B cell (primary cell): ENCODE measurements at regions not wholly inside any gene's neighbourhood (a gene's known extent, or its start where the extent isn't known, plus 50 kb on each side); places are given as distances from the start of the nearest gene placed in this dataset.

Source experiments
- ATAC-seq: fragments of 200-7000 bp; cut with Tn5 transposase; one replicate; pipeline ENCODE4 v1.10.0; 2021; ENCODE audit warnings: low read depth, mild to moderate bottlenecking, moderate number of reproducible peaks, moderate library complexity
- CTCF ChIA-PET: fragments of 350-600 bp; sonication (Branson Sonifier 250); formaldehyde crosslinking; loops from one replicate; lab custom pipeline; 2021; ENCODE audit warnings: antibody characterized with exemption, inconsistent platforms; lab: Charles Lee
- POLR2A ChIA-PET: fragments of 350-600 bp; sonication (Branson Sonifier 250); formaldehyde crosslinking; loops from one replicate; lab custom pipeline; 2021; ENCODE audit warnings: antibody characterized with exemption; lab: Charles Lee
- DNase-seq: peaks from one replicate; pipeline ENCODE4 v3.0.0; 2013
- H2AFZ ChIP-seq: 2 replicates; pipeline ENCODE4 v1.6.1; 2012; ENCODE audit warnings: mild to moderate bottlenecking, low read depth, low read length; ENCODE audit not compliant: insufficient read depth, poor library complexity, severe bottlenecking
- H3K27ac ChIP-seq, 2 donors: 1 replicate in 1 of 2; 2 replicates in 1 of 2; pipeline ENCODE4 v1.5.1; 2012 to 2013; ENCODE audit warnings: low read length in 2 of 2, mild to moderate bottlenecking in 2 of 2, moderate library complexity in 1 of 2
- H3K27me3 ChIP-seq, 4 experiments: fragments of 200-600 bp in 1 of 4; sonication (generic) in 1 of 4; replicated peaks in 1 of 4; 1 replicate in 2 of 4; 2 replicates in 2 of 4; pipeline versions ENCODE4 v1.6.1 to v1.7.0; 2013 to 2016; ENCODE audit warnings: low read length in 3 of 4, mild to moderate bottlenecking in 2 of 4, mixed read lengths in 1 of 4, moderate library complexity in 1 of 4; ENCODE audit not compliant: insufficient read depth in 4 of 4, control insufficient read depth in 3 of 4; ENCODE audit errors: control extremely low read depth in 1 of 4
- H3K36me3 ChIP-seq, 2 experiments: replicated peaks in 1 of 2; 1 replicate in 1 of 2; 2 replicates in 1 of 2; pipeline versions ENCODE4 v1.6.1 to v1.7.1; 2013; ENCODE audit warnings: low read length in 1 of 2; ENCODE audit not compliant: insufficient read depth in 2 of 2, control insufficient read depth in 1 of 2; ENCODE audit errors: control extremely low read depth in 1 of 2, extremely low read depth in 1 of 2
- H3K4me1 ChIP-seq, 2 donors: fragments of 200-600 bp in 1 of 2; sonication (generic) in 1 of 2; 1 replicate in 1 of 2; 2 replicates in 1 of 2; pipeline versions ENCODE4 v1.5.1 to v1.6.1; 2013 to 2017; ENCODE audit warnings: low read length in 2 of 2; ENCODE audit not compliant: control insufficient read depth in 2 of 2, insufficient read depth in 2 of 2
- H3K4me2 ChIP-seq: replicated peaks from 2 replicates; pipeline ENCODE3; 2012; ENCODE audit warnings: mild to moderate bottlenecking, low read depth, low read length; ENCODE audit not compliant: poor library complexity, severe bottlenecking
- H3K4me3 ChIP-seq, 5 experiments: fragments of 200-600 bp in 1 of 5; sonication (generic) in 1 of 5; 1 replicate in 3 of 5; 2 replicates in 2 of 5; pipeline versions ENCODE4 v1.5.1 to v1.7.0; 2011 to 2016; ENCODE audit warnings: low read length in 4 of 5, mild to moderate bottlenecking in 4 of 5, low read depth in 2 of 5, control low read depth in 1 of 5, moderate library complexity in 1 of 5; ENCODE audit not compliant: insufficient read depth in 1 of 5; ENCODE audit errors: control extremely low read depth in 1 of 5, extremely low read depth in 1 of 5
- H3K79me2 ChIP-seq: fragments of 200-600 bp; sonication (generic); one replicate; pipeline ENCODE4 v1.6.0; 2016; ENCODE audit warnings: low read length; ENCODE audit not compliant: control insufficient read depth, insufficient read depth
- H3K9ac ChIP-seq: fragments of 200-600 bp; sonication (generic); 2 replicates; pipeline ENCODE4 v1.6.1; 2017; ENCODE audit warnings: mild to moderate bottlenecking, low read length, moderate library complexity
- H3K9me3 ChIP-seq, 3 donors: one replicate each; pipeline versions ENCODE4 v1.6.1 to v1.7.1; 2013; ENCODE audit warnings: low read length in 2 of 3; ENCODE audit not compliant: control insufficient read depth in 2 of 3, insufficient read depth in 1 of 3; ENCODE audit errors: control extremely low read depth in 1 of 3
- H4K20me1 ChIP-seq: 2 replicates; pipeline ENCODE4 v1.6.0; 2012; ENCODE audit warnings: mild to moderate bottlenecking, low read length; ENCODE audit not compliant: insufficient read depth, control insufficient read depth, poor library complexity, severe bottlenecking
- H3K27ac Mint-ChIP-seq: one replicate; pipeline ENCODE4 v1.8.0; 2021; ENCODE audit warnings: mixed read lengths
- H3K27me3 Mint-ChIP-seq: one replicate; pipeline ENCODE4 v1.8.0; 2021; ENCODE audit warnings: mixed read lengths
- H3K4me1 Mint-ChIP-seq: one replicate; pipeline ENCODE4 v1.8.0; 2021; ENCODE audit warnings: mixed read lengths
- H3K4me3 Mint-ChIP-seq: one replicate; pipeline ENCODE4 v1.8.0; 2021; ENCODE audit warnings: mixed read lengths
- H3K9me3 Mint-ChIP-seq: one replicate; pipeline ENCODE4 v1.8.0; 2022; ENCODE audit warnings: mixed read lengths; ENCODE audit not compliant: insufficient read depth
- CTCF ChIP-seq: fragments of 200-600 bp; IDR thresholded peaks from one replicate; pipeline ENCODE4 v1.8.0; 2022; ENCODE audit warnings: antibody characterized with exemption, mild to moderate bottlenecking
- EZH2 ChIP-seq: IDR thresholded peaks from 2 replicates; pipeline ENCODE4 v1.6.1; 2012; ENCODE audit warnings: borderline replicate concordance, low read depth, mild to moderate bottlenecking, moderate library complexity, low read length; ENCODE audit not compliant: insufficient read depth, poor library complexity, severe bottlenecking
- WGBS: methylation state at CpG from one replicate; pipeline ENCODE4 v1.1.5; 2013; ENCODE audit warnings: missing lambda C conversion rate; ENCODE audit not compliant: insufficient coverage; 5-methylcytosine and 5-hydroxymethylcytosine counted together
- intact Hi-C: fragments of 100-400 bp; cut with micrococcal nuclease; formaldehyde crosslinking; loops from one replicate; pipeline ENCODE4 v1.10.0; 2022

DNA sequence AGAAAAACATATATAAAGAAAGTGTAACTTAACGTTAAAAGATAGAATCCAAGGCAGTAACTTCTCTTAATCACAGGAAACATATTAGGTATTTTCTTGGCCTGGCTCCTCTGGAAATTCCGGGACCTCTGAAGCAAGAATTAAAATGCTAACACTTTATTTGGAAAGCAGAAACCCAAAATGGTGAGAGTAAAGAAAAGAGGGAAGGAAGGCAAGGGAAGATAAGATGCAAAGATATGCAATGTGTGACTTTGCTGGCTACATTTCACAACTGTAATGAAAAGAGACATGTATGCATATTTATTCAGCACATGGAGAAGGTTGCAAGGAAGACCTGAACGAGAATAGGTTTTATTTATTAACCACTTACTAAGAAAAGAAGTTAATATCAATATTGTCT lies 372.5 kb downstream of the TBL1XR1 start:
- H3K9ac ChIP-seq = no peak overlapping the region
- no peaks in the 10 kb centered on the region for H4K20me1 ChIP-seq
- DNase-seq = no peak
- H3K79me2 ChIP-seq = no peaks in the 10 kb centered on the region
- H3K9me3 Mint-ChIP-seq = no peaks in the 10 kb centered on the region
- H3K36me3 ChIP-seq = no peaks in the 10 kb centered on the region
- intact Hi-C loops = no loop called here
- no peaks in the 10 kb centered on the region for H3K27me3 ChIP-seq
- H3K4me1 Mint-ChIP-seq = no peaks in the 10 kb centered on the region
- ChIA-PET POLR2A (no interaction called here), CTCF (no interaction called here)
- WGBS = no CpG with 5 or more reads among the region's 3 CpGs
- no peak overlapping the region for H3K4me3 ChIP-seq
- no peak overlapping the region for H3K4me3 Mint-ChIP-seq
- H3K27me3 Mint-ChIP-seq = peaks cover 2% of the 10 kb centered on the region
- H3K4me1 ChIP-seq = no peaks in the 10 kb centered on the region
- no peak overlapping the region for H2AFZ ChIP-seq
- no peak for ATAC-seq
- H3K27ac ChIP-seq = no peak overlapping the region
- TF ChIP-seq CTCF = no peak
- no peak for TF ChIP-seq EZH2
- no peak overlapping the region for H3K27ac Mint-ChIP-seq
- peaks cover 0 to 1% (median 0%) of the 10 kb centered on the region in 3 donors for H3K9me3 ChIP-seq
- no peak overlapping the region for H3K4me2 ChIP-seq

- H3K9ac ChIP-seq = no peak overlapping the region
- H3K27me3 ChIP-seq = no peaks in the 10 kb centered on the region
- intact Hi-C loops = no loop called here
- no CpG with 5 or more reads among the region's 2 CpGs for WGBS
- no peak for TF ChIP-seq CTCF
- TF ChIP-seq EZH2 = no peak
- no peak overlapping the region for H3K4me2 ChIP-seq
- DNase-seq = no peak
- no peaks in the 10 kb centered on the region for H3K79me2 ChIP-seq
- H4K20me1 ChIP-seq = no peaks in the 10 kb centered on the region
- no peak overlapping the region for H3K27ac ChIP-seq
- no peak for ATAC-seq
- H3K36me3 ChIP-seq = no peaks in the 10 kb centered on the region
- H3K9me3 ChIP-seq = peaks cover 0 to 5% (median 1%) of the 10 kb centered on the region in 3 donors
- Mint-ChIP-seq H3K4me1 (no peaks in the 10 kb centered on the region), H3K9me3 (no peaks in the 10 kb centered on the region), H3K4me3 (no peak overlapping the region), H3K27me3 (peaks cover 6% of the 10 kb centered on the region), H3K27ac (no peak overlapping the region)
- POLR2A ChIA-PET = no interaction called here
- no peaks in the 10 kb centered on the region for H3K4me1 ChIP-seq
- CTCF ChIA-PET = no interaction called here
- no peak overlapping the region for H3K4me3 ChIP-seq
- H2AFZ ChIP-seq = no peak overlapping the region
Measured at GRCh38 chr3:176820764-176821163, 376.5 kb downstream of the TBL1XR1 start.
